CD4-positive, alpha-beta T cell (primary cell): ENCODE measurements at regions not wholly inside any gene's neighbourhood (a gene's known extent, or its start where the extent isn't known, plus 50 kb on each side); places are given as distances from the start of the nearest gene placed in this dataset.

ENCODE experiments used
- ATAC-seq: fragments of 200-7000 bp; cut with Tn5 transposase; one replicate; pipeline ENCODE4 v1.10.0; 2022; ENCODE audit warnings: mild to moderate bottlenecking; ENCODE audit not compliant: poor library complexity
- CTCF ChIA-PET: fragments of 350-600 bp; sonication (Branson Sonifier 250); formaldehyde crosslinking; loops from one replicate; lab custom pipeline; 2021; ENCODE audit warnings: antibody characterized with exemption, inconsistent platforms; lab: Charles Lee
- POLR2A ChIA-PET: fragments of 350-600 bp; sonication (Branson Sonifier 250); formaldehyde crosslinking; loops from one replicate; lab custom pipeline; 2021; ENCODE audit warnings: antibody characterized with exemption, inconsistent platforms; lab: Charles Lee
- DNase-seq, 14 experiments: peaks; one replicate each; pipeline ENCODE4 v3.0.0-alpha.2; 2013 to 2020; ENCODE audit warnings: mixed read lengths in 2 of 14
- H3K27ac ChIP-seq, 2 donors: one replicate each; pipeline versions ENCODE4 v1.5.1 to v1.7.0; 2013; ENCODE audit warnings: low read length in 2 of 2, low read depth in 1 of 2, mild to moderate bottlenecking in 1 of 2
- H3K27me3 ChIP-seq, 2 experiments: 1 replicate in 1 of 2; 2 replicates in 1 of 2; pipeline versions ENCODE4 v1.6.1 to v1.7.0; 2013; ENCODE audit warnings: low read length in 2 of 2, control low read depth in 1 of 2, mild to moderate bottlenecking in 1 of 2, moderate library complexity in 1 of 2; ENCODE audit not compliant: insufficient read depth in 2 of 2, control insufficient read depth in 1 of 2
- H3K36me3 ChIP-seq: one replicate; pipeline ENCODE4 v1.6.1; 2013; ENCODE audit warnings: low read length, control low read depth; ENCODE audit not compliant: insufficient read depth
- H3K4me1 ChIP-seq: one replicate; pipeline ENCODE4 v1.6.1; 2013; ENCODE audit warnings: low read length, control low read depth; ENCODE audit not compliant: insufficient read depth
- H3K4me3 ChIP-seq: one replicate; pipeline ENCODE4 v1.5.1; 2013; ENCODE audit warnings: mild to moderate bottlenecking, low read length, moderate library complexity
- H3K9me3 ChIP-seq, 2 experiments: 1 replicate in 1 of 2; 2 replicates in 1 of 2; pipeline versions ENCODE4 v1.6.1 to v1.7.0; 2013; ENCODE audit warnings: low read length in 2 of 2, mild to moderate bottlenecking in 2 of 2, control low read depth in 1 of 2, moderate library complexity in 1 of 2; ENCODE audit not compliant: control insufficient read depth in 1 of 2, insufficient read depth in 1 of 2
- H3K27ac Mint-ChIP-seq: one replicate; pipeline ENCODE4 v1.8.0; 2020; ENCODE audit warnings: mixed read lengths
- H3K27me3 Mint-ChIP-seq: one replicate; pipeline ENCODE4 v1.8.0; 2021; ENCODE audit warnings: mixed read lengths
- H3K36me3 Mint-ChIP-seq: one replicate; pipeline ENCODE4 v1.8.0; 2021; ENCODE audit warnings: low read depth, mixed read lengths
- H3K4me1 Mint-ChIP-seq: one replicate; pipeline ENCODE4 v1.8.0; 2021; ENCODE audit warnings: low read depth, mixed read lengths
- H3K4me3 Mint-ChIP-seq: one replicate; pipeline ENCODE4 v1.8.0; 2020; ENCODE audit warnings: mild to moderate bottlenecking, mixed read lengths
- H3K9me3 Mint-ChIP-seq: one replicate; pipeline ENCODE4 v1.8.0; 2020; ENCODE audit warnings: mixed read lengths
- CTCF ChIP-seq: fragments of 200-600 bp; IDR thresholded peaks from one replicate; pipeline ENCODE4 v1.8.0; 2022; ENCODE audit warnings: antibody characterized with exemption, mild to moderate bottlenecking
- intact Hi-C, 2 experiments: fragments of 100-400 bp; cut with DNase I in 1 of 2; cut with micrococcal nuclease in 1 of 2; formaldehyde crosslinking; loops; one replicate each; pipeline versions ENCODE4 v1.15.1 to v1.9.0; 2023 to 2025; cut with DNase I, micrococcal nuclease

DNA sequence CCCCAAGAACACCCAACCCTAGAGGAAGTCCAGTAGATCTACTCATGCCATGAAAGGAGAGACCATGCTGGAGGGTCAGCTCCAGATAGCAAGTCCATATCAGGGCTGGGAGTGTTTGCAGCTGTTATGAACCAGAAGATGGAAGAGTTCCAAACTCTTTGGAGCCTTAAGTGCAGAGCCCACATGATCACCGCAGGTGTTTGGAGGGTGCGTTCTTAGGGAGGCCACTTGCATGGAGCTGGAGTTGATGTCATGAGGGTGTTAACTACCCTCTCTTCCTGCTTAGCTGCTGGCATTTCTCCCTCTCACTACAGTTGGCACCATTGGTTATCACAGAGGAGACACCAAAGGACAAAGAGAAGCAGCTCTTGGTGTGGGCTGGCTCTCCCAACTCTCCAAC, 616.9 kb downstream of the AJAP1 start:
- no peak overlapping the region for H3K4me3 ChIP-seq
- ChIA-PET CTCF (no interaction called here), POLR2A (no interaction called here)
- intact Hi-C loops = no loop called here
- TF ChIP-seq CTCF = no peak
- H3K36me3 ChIP-seq = no peaks in the 10 kb centered on the region
- no peak for DNase-seq
- no peak overlapping the region for H3K27ac Mint-ChIP-seq
- no peaks in the 10 kb centered on the region for H3K9me3 Mint-ChIP-seq
- no peaks in the 10 kb centered on the region for H3K36me3 Mint-ChIP-seq
- H3K9me3 ChIP-seq = peaks cover 0 to 9% of the 10 kb centered on the region in 2 experiments
- no peaks in the 10 kb centered on the region for H3K27me3 Mint-ChIP-seq
- no peaks in the 10 kb centered on the region for H3K4me1 Mint-ChIP-seq
- no peak overlapping the region for H3K27ac ChIP-seq
- H3K4me3 Mint-ChIP-seq = no peak overlapping the region
- ATAC-seq = no peak
- peaks cover 4% of the 10 kb centered on the region for H3K4me1 ChIP-seq
- H3K27me3 ChIP-seq = no peaks in the 10 kb centered on the region

- H3K4me3 ChIP-seq = no peak overlapping the region
- H3K4me1 Mint-ChIP-seq = no peaks in the 10 kb centered on the region
- ATAC-seq = no peak
- no peak overlapping the region for H3K27ac ChIP-seq
- no peaks in the 10 kb centered on the region for H3K27me3 Mint-ChIP-seq
- TF ChIP-seq CTCF = no peak
- intact Hi-C loops = no loop called here
- H3K36me3 ChIP-seq = no peaks in the 10 kb centered on the region
- peaks cover 0 to 9% of the 10 kb centered on the region in 2 experiments for H3K9me3 ChIP-seq
- no peak for DNase-seq
- peaks cover 4% of the 10 kb centered on the region for H3K4me1 ChIP-seq
- no peaks in the 10 kb centered on the region for H3K27me3 ChIP-seq
- CTCF ChIA-PET = no interaction called here
- no peak overlapping the region for H3K27ac Mint-ChIP-seq
- no peaks in the 10 kb centered on the region for H3K9me3 Mint-ChIP-seq
- no peaks in the 10 kb centered on the region for H3K36me3 Mint-ChIP-seq
- POLR2A ChIA-PET = no interaction called here
- no peak overlapping the region for H3K4me3 Mint-ChIP-seq
These were observed 615.5 kb downstream of the AJAP1 start for GRCh38 chr1:5269901-5270300.

- Mint-ChIP-seq H3K27me3 (no peaks in the 10 kb centered on the region), H3K9me3 (peaks cover 2% of the 10 kb centered on the region), H3K4me1 (no peaks in the 10 kb centered on the region), H3K27ac (no peak overlapping the region), H3K4me3 (no peak overlapping the region), H3K36me3 (no peaks in the 10 kb centered on the region)
- ChIA-PET CTCF (no interaction called here), POLR2A (no interaction called here)
- no peaks in the 10 kb centered on the region for H3K36me3 ChIP-seq
- peaks cover 0 to 10% of the 10 kb centered on the region in 2 experiments for H3K9me3 ChIP-seq
- H3K4me3 ChIP-seq = no peak overlapping the region
- H3K27me3 ChIP-seq = no peaks in the 10 kb centered on the region
- H3K4me1 ChIP-seq = no peaks in the 10 kb centered on the region
- DNase-seq (no peak), ATAC-seq (no peak)
- intact Hi-C loops = no loop called here
- no peak for TF ChIP-seq CTCF
- no peak overlapping the region for H3K27ac ChIP-seq
These were observed 613.3 kb downstream of the AJAP1 start for GRCh38 chr1:5267603-5268235.
